Tibial artery (tissue), 4 donors: ENCODE measurements at regions not wholly inside any gene's neighbourhood (a gene's known extent, or its start where the extent isn't known, plus 50 kb on each side); places are given as distances from the start of the nearest gene placed in this dataset.
A peak's percentile ranks its signal among the peaks of the same experiment; 100 is the strongest.

ENCODE experiments used
- DNase-seq, 2 donors: peaks; one replicate each; pipeline ENCODE4 v3.0.0-alpha.2; 2019
- H3K27ac ChIP-seq, 2 donors: fragments of 200-600 bp; sonication (generic) in 1 of 2; 1 replicate in 1 of 2; 2 replicates in 1 of 2; pipeline ENCODE4 v1.5.1; 2018 to 2019; ENCODE audit warnings: mild to moderate bottlenecking in 1 of 2
- H3K27me3 ChIP-seq, 2 donors: fragments of 200-600 bp; sonication (generic) in 1 of 2; one replicate each; pipeline versions ENCODE4 v1.5.1 to v1.6.0; 2016 to 2019
- H3K36me3 ChIP-seq, 3 donors: fragments of 200-600 bp; sonication (generic) in 2 of 3; one replicate each; pipeline ENCODE4 v1.5.1; 2016 to 2019; ENCODE audit warnings: mild to moderate bottlenecking in 2 of 3
- H3K4me1 ChIP-seq, 4 donors: fragments of 200-600 bp; sonication (generic) in 2 of 4; 1 replicate in 3 of 4; 2 replicates in 1 of 4; pipeline ENCODE4 v1.5.1; 2016 to 2019
- H3K4me3 ChIP-seq, 2 donors: fragments of 200-600 bp; sonication (generic) in 1 of 2; 1 replicate in 1 of 2; 2 replicates in 1 of 2; pipeline ENCODE4 v1.5.1; 2018 to 2019; ENCODE audit warnings: mild to moderate bottlenecking in 2 of 2
- H3K9me3 ChIP-seq, 3 donors: fragments of 200-600 bp; sonication (generic) in 1 of 3; one replicate each; pipeline ENCODE4 v1.5.1; 2016 to 2019
- CTCF ChIP-seq, 2 experiments: fragments of 200-600 bp in 1 of 2; fragments of 450-650 bp in 1 of 2; IDR thresholded peaks; one replicate each; pipeline ENCODE4 v1.5.1; 2017 to 2019; ENCODE audit warnings: antibody characterized with exemption in 2 of 2, mild to moderate bottlenecking in 1 of 2, moderate library complexity in 1 of 2
- intact Hi-C: fragments of 100-400 bp; cut with DNase I; formaldehyde crosslinking; loops from one replicate; pipeline ENCODE4 v1.15.0; 2023; ENCODE audit warnings: low total_unique reads

- no peak for TF ChIP-seq CTCF (IDR thresholded peaks at IDR 0.05)
- Histone ChIP-seq H3K4me1 (peaks cover 0 to 3% (median 0%) of the 10 kb centered on the region in 4 donors), H3K9me3 (no peaks in the 10 kb centered on the region), H3K4me3 (no peak overlapping the region), H3K27me3 (no peaks in the 10 kb centered on the region), H3K27ac (no peak overlapping the region), H3K36me3 (no peaks in the 10 kb centered on the region)
- intact Hi-C loops: no loop called here
- DNase-seq: no peak
Observed at GRCh38 chr6:150525300-150525699, 74.4 kb upstream of the PLEKHG1 start.

- Histone ChIP-seq H3K9me3 (no peaks in the 10 kb centered on the region), H3K36me3 (no peaks in the 10 kb centered on the region), H3K27ac (no peak overlapping the region), H3K4me1 (peaks cover 0 to 3% (median 0%) of the 10 kb centered on the region in 4 donors), H3K27me3 (no peaks in the 10 kb centered on the region), H3K4me3 (no peak overlapping the region)
- DNase-seq: no peak
- TF ChIP-seq CTCF (IDR thresholded peaks at IDR 0.05): no peak
- intact Hi-C loops: no loop called here
Observed at GRCh38 chr6:150527100-150527499, 72.6 kb upstream of the PLEKHG1 start.

- no peaks in the 10 kb centered on the region for H3K27me3 ChIP-seq
- peak in 1 of 2 donors; percentile 39 for DNase-seq
- no peak overlapping the region for H3K4me3 ChIP-seq
- H3K9me3 ChIP-seq: no peaks in the 10 kb centered on the region
- no peak overlapping the region for H3K27ac ChIP-seq
- H3K4me1 ChIP-seq: peaks cover 0 to 3% (median 0%) of the 10 kb centered on the region in 4 donors
- H3K36me3 ChIP-seq: no peaks in the 10 kb centered on the region
- no peak for TF ChIP-seq CTCF (IDR thresholded peaks at IDR 0.05)
- intact Hi-C loops: no loop called here
Observed at GRCh38 chr6:150528648-150529285, 70.9 kb upstream of the PLEKHG1 start.

DNA sequence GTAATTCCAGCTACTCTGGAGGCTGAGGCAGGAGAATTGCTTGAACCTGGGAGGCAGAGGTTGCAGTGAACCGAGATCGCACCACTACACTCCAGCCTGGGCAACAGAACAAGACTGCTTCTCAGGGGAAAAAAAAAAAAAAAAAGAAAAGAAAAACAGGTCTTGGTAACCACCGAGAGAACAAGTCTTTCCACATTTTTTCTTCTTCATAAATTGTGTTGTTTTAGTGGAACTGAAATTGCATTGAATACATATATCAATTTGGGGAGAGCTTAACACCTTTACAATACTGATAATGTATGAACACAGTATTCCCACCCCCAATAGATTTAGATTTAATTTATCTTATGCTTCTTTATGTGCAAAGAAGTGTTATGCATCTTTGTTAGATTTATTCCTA, 70.0 kb upstream of the PLEKHG1 start:
- Histone ChIP-seq H3K4me1 (peaks cover 0 to 3% (median 0%) of the 10 kb centered on the region in 4 donors), H3K9me3 (no peaks in the 10 kb centered on the region), H3K4me3 (no peak overlapping the region), H3K27me3 (no peaks in the 10 kb centered on the region), H3K27ac (no peak overlapping the region), H3K36me3 (no peaks in the 10 kb centered on the region)
- intact Hi-C loops: no loop called here
- TF ChIP-seq CTCF (IDR thresholded peaks at IDR 0.05): no peak
- no peak for DNase-seq

- Histone ChIP-seq H3K36me3 (no peaks in the 10 kb centered on the region), H3K9me3 (no peaks in the 10 kb centered on the region), H3K27ac (no peak overlapping the region), H3K4me3 (no peak overlapping the region), H3K4me1 (peaks cover 0 to 3% (median 0%) of the 10 kb centered on the region in 4 donors), H3K27me3 (no peaks in the 10 kb centered on the region)
- DNase-seq: no peak
- TF ChIP-seq CTCF (IDR thresholded peaks at IDR 0.05): no peak
- intact Hi-C loops: no loop called here
Observed at GRCh38 chr6:150531957-150532356, 67.7 kb upstream of the PLEKHG1 start.

DNA sequence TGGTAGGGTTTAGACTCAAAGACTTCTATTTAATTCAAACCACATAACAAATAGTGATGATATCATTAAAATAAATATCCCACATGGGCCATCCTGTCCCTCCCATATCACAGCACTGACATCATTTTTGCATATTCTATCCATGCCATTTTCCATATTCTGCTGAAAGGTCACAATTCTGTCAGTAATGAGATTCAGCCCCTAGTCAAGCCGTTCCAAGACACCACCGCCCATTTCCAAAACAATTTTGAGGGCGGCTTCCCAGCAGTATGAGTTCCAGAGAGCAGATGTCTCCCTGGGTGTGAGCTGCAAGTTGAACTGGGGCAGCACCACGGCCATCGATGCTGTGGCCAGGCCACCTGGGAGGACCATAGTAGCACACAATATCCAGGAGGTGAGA, 65.1 kb upstream of the PLEKHG1 start:
- H3K4me3 ChIP-seq: no peak overlapping the region
- DNase-seq: no peak
- no peaks in the 10 kb centered on the region for H3K4me1 ChIP-seq
- no peak overlapping the region for H3K27ac ChIP-seq
- H3K36me3 ChIP-seq: no peaks in the 10 kb centered on the region
- TF ChIP-seq CTCF (IDR thresholded peaks at IDR 0.05): no peak
- no peaks in the 10 kb centered on the region for H3K27me3 ChIP-seq
- intact Hi-C loops: no loop called here
- H3K9me3 ChIP-seq: no peaks in the 10 kb centered on the region
